ENCODE measurements at regions not wholly inside any gene's neighbourhood (a gene's known extent, or its start where the extent isn't known, plus 50 kb on each side); places are given as distances from the start of the nearest gene placed in this dataset.
"Not testable (repeated sequence)": the region's sequence is repeated elsewhere in the genome, so short reads cannot be mapped to it uniquely, and the experiment has no call there.

GRCh38 chr3:73148682-73149081, 87.2 kb downstream of the EBLN2 start:
- DNase-seq (ENCODE audit: extremely low spot score), result peak; percentile 37
- Histone ChIP-seq H3K4me3 (no peak overlapping the region), H3K4me1 (peaks cover 0 to 9% (median 3%) of the 10 kb centered on the region in 4 donors), H3K27me3 (no peaks in the 10 kb centered on the region), H3K36me3 (no peaks in the 10 kb centered on the region), H3K9me3 (no peaks in the 10 kb centered on the region), H3K27ac (replicated peaks in 1 of 4) (no peak overlapping the region)
- intact Hi-C loops (cut with DNase I), result no loop called here
- WGBS, result 60% methylated on average over 2 of the region's 2 CpGs
- no peak for TF ChIP-seq CTCF (IDR thresholded peaks at IDR 0.05)
- no peak for TF ChIP-seq POLR2A (IDR thresholded peaks at IDR 0.05; ENCODE audit: low read depth)
- TF ChIP-seq POLR2AphosphoS5 (IDR thresholded peaks at IDR 0.05), result no peak
- TF ChIP-seq EP300 (IDR thresholded peaks at IDR 0.05), result no peak

- WGBS, result 96% methylated on average over 5 of the region's 5 CpGs
- intact Hi-C loops (cut with DNase I), result no loop called here
- Histone ChIP-seq H3K4me3 (no peak overlapping the region), H3K27me3 (no peaks in the 10 kb centered on the region), H3K27ac (replicated peaks in 1 of 4) (no peak overlapping the region), H3K9me3 (no peaks in the 10 kb centered on the region), H3K4me1 (peaks cover 0 to 7% (median 0%) of the 10 kb centered on the region in 4 donors), H3K36me3 (no peaks in the 10 kb centered on the region)
- TF ChIP-seq EP300 (IDR thresholded peaks at IDR 0.05) (no peak), POLR2A (IDR thresholded peaks at IDR 0.05; ENCODE audit: low read depth) (no peak), POLR2AphosphoS5 (IDR thresholded peaks at IDR 0.05) (no peak), CTCF (IDR thresholded peaks at IDR 0.05) (no peak)
- DNase-seq (ENCODE audit: extremely low spot score), result peak; percentile 5
Observed at GRCh38 chr3:73150369-73151130, 89.1 kb downstream of the EBLN2 start.

GRCh38 chr3:73152571-73152970, 91.1 kb downstream of the EBLN2 start:
- intact Hi-C loops (cut with DNase I), result not testable (repeated sequence)

GRCh38 chr3:73153057-73153456, 91.6 kb downstream of the EBLN2 start:
- H3K4me3 ChIP-seq; H3K4me1 ChIP-seq; H3K27ac ChIP-seq (replicated peaks in 1 of 4); H3K9me3 ChIP-seq; H3K36me3 ChIP-seq; H3K27me3 ChIP-seq; intact Hi-C loops (cut with DNase I): not testable (repeated sequence)
- peak; percentile 17 for DNase-seq (ENCODE audit: extremely low spot score)
- 27% methylated on average over 2 of the region's 2 CpGs for WGBS

More at GRCh38 chr3:73152571-73152970, 91.1 kb downstream of the EBLN2 start:
- H3K27me3 ChIP-seq; H3K27ac ChIP-seq (replicated peaks in 1 of 4); H3K9me3 ChIP-seq; H3K4me3 ChIP-seq; H3K4me1 ChIP-seq; H3K36me3 ChIP-seq: not testable (repeated sequence)
- 94% methylated on average over 19 of the region's 22 CpGs for WGBS
- DNase-seq (ENCODE audit: extremely low spot score), result peak; percentile 79

GRCh38 chr3:73154261-73154660, 92.8 kb downstream of the EBLN2 start:
- H3K27me3 ChIP-seq; H3K4me1 ChIP-seq; intact Hi-C loops (cut with DNase I); H3K27ac ChIP-seq (replicated peaks in 1 of 4); H3K36me3 ChIP-seq; DNase-seq (ENCODE audit: extremely low spot score); H3K9me3 ChIP-seq; H3K4me3 ChIP-seq: not testable (repeated sequence)
- WGBS, result 63% methylated on average over 3 of the region's 3 CpGs

GRCh38 chr3:73155441-73155840, 94.0 kb downstream of the EBLN2 start:
- WGBS, result 93% methylated on average over 3 of the region's 3 CpGs
- H3K27ac ChIP-seq (replicated peaks in 1 of 4); intact Hi-C loops (cut with DNase I); H3K4me3 ChIP-seq; H3K27me3 ChIP-seq; H3K4me1 ChIP-seq; H3K36me3 ChIP-seq; H3K9me3 ChIP-seq; DNase-seq (ENCODE audit: extremely low spot score): not testable (repeated sequence)

GRCh38 chr3:73164622-73165021, 103.2 kb downstream of the EBLN2 start:
- Histone ChIP-seq H3K27ac (replicated peaks in 1 of 4) (no peak overlapping the region), H3K4me3 (no peak overlapping the region), H3K27me3 (no peaks in the 10 kb centered on the region), H3K9me3 (no peaks in the 10 kb centered on the region), H3K4me1 (no peaks in the 10 kb centered on the region), H3K36me3 (no peaks in the 10 kb centered on the region)
- 90% methylated on average over 4 of the region's 4 CpGs for WGBS
- DNase-seq (ENCODE audit: extremely low spot score), result no peak
- intact Hi-C loops (cut with DNase I), result no loop called here
- no peak for TF ChIP-seq POLR2A (IDR thresholded peaks at IDR 0.05; ENCODE audit: low read depth)
- no peak for TF ChIP-seq EP300 (IDR thresholded peaks at IDR 0.05)
- no peak for TF ChIP-seq POLR2AphosphoS5 (IDR thresholded peaks at IDR 0.05)
- no peak for TF ChIP-seq CTCF (IDR thresholded peaks at IDR 0.05)
